HG02885 (cell line): ENCODE measurements at regions not wholly inside any gene's neighbourhood (a gene's known extent, or its start where the extent isn't known, plus 50 kb on each side); places are given as distances from the start of the nearest gene placed in this dataset.

Experiments
- ATAC-seq: cut with Tn5 transposase; IDR thresholded peaks from one replicate; pipeline ENCODE4 v1.9.1; 2021; ENCODE audit warnings: mild to moderate bottlenecking; ENCODE audit not compliant: unreplicated experiment, poor library complexity

DNA sequence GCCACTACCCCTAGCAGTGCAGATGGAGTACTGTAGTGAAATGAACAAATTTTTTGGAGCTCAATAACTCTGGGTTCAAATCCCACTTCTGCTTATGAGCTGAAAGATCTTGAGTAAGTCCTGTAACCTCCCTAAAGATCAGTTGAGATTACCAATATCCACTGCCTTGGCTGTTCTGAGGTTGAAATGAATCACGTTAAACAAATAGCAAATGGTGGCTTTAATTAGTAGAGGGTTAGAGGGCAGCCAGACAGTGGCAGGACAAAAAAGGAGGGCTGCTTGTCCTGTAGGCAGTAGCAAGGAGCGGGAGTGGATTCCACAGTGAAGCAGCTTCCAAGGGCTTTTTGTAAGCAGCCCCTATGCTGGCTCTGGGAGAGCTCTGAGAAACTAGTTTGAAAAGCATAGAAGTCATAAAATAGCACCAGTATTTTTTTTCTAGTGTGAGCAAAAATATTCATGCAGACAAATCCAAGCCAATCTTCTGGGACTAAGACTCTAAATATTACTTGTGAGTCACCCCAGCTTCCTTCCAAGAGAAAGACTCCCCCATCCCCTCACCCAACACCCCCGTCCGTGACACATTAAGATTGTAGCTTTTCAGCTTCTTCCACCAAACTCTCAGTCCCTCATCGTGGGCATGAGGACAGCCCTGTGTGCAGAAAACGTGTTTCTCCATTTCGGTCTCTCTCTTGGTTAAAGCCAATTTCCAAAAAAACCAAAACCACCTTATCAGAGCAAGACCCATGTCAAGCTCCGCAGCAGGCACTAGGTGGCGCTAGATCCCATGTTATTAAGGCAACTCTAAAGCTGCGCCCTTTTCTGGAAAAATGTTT lies 123.5 kb upstream of the LGALSL start:
- no peak for ATAC-seq

GRCh38 chr2:64331114-64331645 lies 122.8 kb upstream of the LGALSL start:
- ATAC-seq, result no peak

- ATAC-seq, result no peak
Measured at GRCh38 chr2:64331849-64332699, 121.9 kb upstream of the LGALSL start.

DNA sequence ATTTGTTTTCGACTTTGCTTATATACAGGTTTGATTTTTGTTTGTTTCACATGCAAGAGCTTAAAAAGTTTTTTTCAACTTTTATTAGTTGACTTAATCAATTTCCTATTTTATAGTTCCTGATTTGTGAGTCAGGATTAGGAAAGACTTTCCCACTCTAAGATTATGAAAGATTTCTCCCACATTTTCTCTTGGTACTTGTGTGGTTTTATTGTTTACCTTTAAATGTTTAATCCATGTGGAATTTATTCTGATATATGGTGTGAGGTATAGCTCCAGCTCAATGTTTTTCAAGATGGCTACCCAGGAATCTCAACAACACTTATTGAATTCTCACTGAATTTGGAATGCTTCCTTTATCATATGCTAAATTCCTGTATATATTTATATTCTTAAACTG lies 117.8 kb upstream of the LGALSL start:
- no peak for ATAC-seq

DNA sequence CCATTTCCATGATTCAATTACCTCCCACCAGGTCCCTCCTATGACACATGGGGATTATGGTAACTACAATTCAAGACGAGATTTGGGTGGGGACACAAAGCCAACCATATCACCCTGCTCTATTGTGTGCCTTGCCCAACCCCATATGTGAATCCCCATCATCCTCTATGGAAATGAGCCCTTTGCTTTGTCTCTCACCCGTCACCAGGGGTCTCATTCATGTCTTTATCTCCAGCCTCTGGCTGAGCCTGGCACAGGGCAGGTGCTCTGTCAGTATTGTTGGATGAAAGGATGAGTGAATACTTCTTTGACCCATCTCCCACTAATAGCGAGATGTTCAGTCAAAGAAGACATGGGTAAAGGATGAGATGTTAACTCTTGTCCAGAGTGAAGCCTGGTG lies 116.6 kb upstream of the LGALSL start:
- no peak for ATAC-seq

DNA sequence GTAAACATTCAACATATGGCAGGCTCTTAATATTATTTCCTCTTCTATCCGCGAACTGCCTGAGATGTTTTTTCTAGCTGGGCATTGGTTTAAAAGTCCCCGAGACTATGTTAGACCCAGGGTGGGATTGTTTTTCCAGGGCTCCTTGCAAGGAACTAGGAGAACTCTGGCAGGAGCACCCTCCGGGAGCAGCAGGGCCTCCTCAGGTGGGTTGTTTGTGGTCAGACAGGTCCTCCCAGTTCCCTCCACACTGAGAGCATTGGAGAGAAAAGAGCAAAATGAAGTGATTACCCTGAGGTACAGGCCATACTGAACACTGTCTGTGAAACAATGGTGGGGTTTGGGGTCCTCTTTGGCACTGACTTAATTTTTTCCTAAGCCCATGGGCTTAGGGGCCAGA lies 115.9 kb upstream of the LGALSL start:
- ATAC-seq, result no peak

- ATAC-seq, result no peak
Measured at GRCh38 chr2:64338910-64339500, 115.0 kb upstream of the LGALSL start.

GRCh38 chr2:64341461-64341860 lies 112.5 kb upstream of the LGALSL start:
- ATAC-seq, result no peak

DNA sequence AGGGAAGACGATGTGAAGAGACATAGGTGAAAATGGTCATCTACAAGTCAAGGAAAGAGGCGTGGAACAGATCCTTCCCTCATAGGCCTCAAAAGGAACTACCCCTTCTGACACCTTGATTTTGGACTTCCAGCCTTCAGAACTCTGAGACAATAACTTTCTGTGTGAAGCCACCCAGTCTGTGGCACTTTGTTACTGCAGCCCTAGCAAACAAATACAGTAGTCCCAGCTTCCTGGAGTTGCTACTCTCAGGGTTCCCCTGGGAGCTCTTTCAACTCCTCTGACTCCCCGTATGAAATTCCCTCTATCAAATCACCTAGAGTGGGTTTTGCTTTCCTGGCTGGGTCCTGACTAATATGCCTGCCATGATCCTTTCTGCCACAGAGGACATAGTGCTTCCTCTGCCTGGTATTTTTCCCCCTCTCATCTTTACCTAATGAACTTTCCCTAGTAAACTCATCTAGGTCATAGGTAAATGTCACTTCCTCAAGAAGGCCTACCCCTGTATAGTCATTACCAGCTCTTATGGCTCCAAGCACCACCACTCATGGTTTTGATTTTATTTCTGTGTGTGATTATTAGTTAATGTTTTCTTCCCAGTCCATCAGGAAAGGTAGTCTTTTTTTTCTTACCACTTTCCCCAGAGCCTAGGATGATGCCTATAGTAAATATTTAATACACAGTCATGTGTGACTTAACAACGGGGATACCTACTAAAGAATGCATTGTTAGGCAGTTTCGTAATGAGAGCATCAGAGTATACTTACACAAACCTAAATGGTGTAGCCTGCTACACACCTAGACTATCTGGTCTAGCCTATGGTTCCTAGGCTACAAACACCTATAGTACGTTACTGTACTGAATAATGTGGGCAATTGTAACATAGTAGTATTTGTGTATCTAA lies 111.5 kb upstream of the LGALSL start:
- ATAC-seq, result no peak

GRCh38 chr2:64344999-64345576 lies 108.9 kb upstream of the LGALSL start:
- no peak for ATAC-seq

GRCh38 chr2:64345998-64346397 lies 108.0 kb upstream of the LGALSL start:
- ATAC-seq, result no peak

GRCh38 chr2:64348386-64349130 lies 105.4 kb upstream of the LGALSL start:
- ATAC-seq, result no peak

GRCh38 chr2:64349131-64349530 lies 104.8 kb upstream of the LGALSL start:
- ATAC-seq, result no peak

GRCh38 chr2:64350996-64351395 lies 103.0 kb upstream of the LGALSL start:
- no peak for ATAC-seq

- no peak for ATAC-seq
Measured at GRCh38 chr2:64352292-64352691, 101.7 kb upstream of the LGALSL start.

GRCh38 chr2:64354857-64355680 lies 98.9 kb upstream of the LGALSL start:
- ATAC-seq, result no peak

GRCh38 chr2:64356906-64357305 lies 97.1 kb upstream of the LGALSL start:
- ATAC-seq, result no peak
